HG03571 (cell line): ENCODE measurements at regions not wholly inside any gene's neighbourhood (a gene's known extent, or its start where the extent isn't known, plus 50 kb on each side); places are given as distances from the start of the nearest gene placed in this dataset.
"Not testable (repeated sequence)": the region's sequence is repeated elsewhere in the genome, so short reads cannot be mapped to it uniquely, and the experiment has no call there.

Source experiments
- ATAC-seq: cut with Tn5 transposase; IDR thresholded peaks from one replicate; pipeline ENCODE4 v1.9.1; 2021; ENCODE audit not compliant: unreplicated experiment

GRCh38 chr21:38613686-38614085 lies 115.4 kb upstream of the ERG start:
- ATAC-seq, result no peak

GRCh38 chr21:38614558-38614957 lies 116.3 kb upstream of the ERG start:
- no peak for ATAC-seq

GRCh38 chr21:38619480-38619879 lies 121.2 kb upstream of the ERG start:
- no peak for ATAC-seq

GRCh38 chr21:38619992-38620479 lies 121.8 kb upstream of the ERG start:
- ATAC-seq, result no peak

GRCh38 chr21:38621132-38621531 lies 122.9 kb upstream of the ERG start:
- ATAC-seq, result no peak

GRCh38 chr21:38622081-38622826 lies 124.0 kb upstream of the ERG start:
- ATAC-seq, result no peak

- no peak for ATAC-seq
These were observed 124.5 kb upstream of the ERG start for GRCh38 chr21:38622827-38623209.

GRCh38 chr21:38623552-38623951 lies 125.3 kb upstream of the ERG start:
- no peak for ATAC-seq

GRCh38 chr21:38625000-38625399 lies 126.7 kb upstream of the ERG start:
- no peak for ATAC-seq

GRCh38 chr21:38626306-38626705 lies 128.0 kb upstream of the ERG start:
- no peak for ATAC-seq

GRCh38 chr21:38628349-38628748 lies 130.1 kb upstream of the ERG start:
- no peak for ATAC-seq

GRCh38 chr21:38631206-38631605 lies 132.9 kb upstream of the ERG start:
- no peak for ATAC-seq

GRCh38 chr21:38631676-38632075 lies 133.4 kb upstream of the ERG start:
- ATAC-seq, result no peak

- no peak for ATAC-seq
These were observed 138.9 kb upstream of the ERG start for GRCh38 chr21:38637161-38637560.

- ATAC-seq, result no peak
These were observed 141.5 kb upstream of the ERG start for GRCh38 chr21:38639571-38640354.

GRCh38 chr21:38640355-38640742 lies 142.1 kb upstream of the ERG start:
- not testable (repeated sequence) for ATAC-seq

GRCh38 chr21:38643404-38644023 lies 145.2 kb upstream of the ERG start:
- ATAC-seq, result no peak

GRCh38 chr21:38645282-38645681 lies 147.0 kb upstream of the ERG start:
- ATAC-seq, result no peak

- no peak for ATAC-seq
These were observed 148.0 kb upstream of the ERG start for GRCh38 chr21:38646213-38646837.

- no peak for ATAC-seq
These were observed 150.8 kb upstream of the ERG start for GRCh38 chr21:38649120-38649519.

- ATAC-seq, result no peak
These were observed 153.3 kb upstream of the ERG start for GRCh38 chr21:38651570-38651969.
